H1 (cell line): ENCODE measurements at regions not wholly inside any gene's neighbourhood (a gene's known extent, or its start where the extent isn't known, plus 50 kb on each side); places are given as distances from the start of the nearest gene placed in this dataset.

Experiments used
- CTCF ChIA-PET: fragments of 300-600 bp; sonication (Branson Sonifier 250); formaldehyde crosslinking; loops from one replicate; lab custom pipeline; 2021; ENCODE audit not compliant: partially characterized antibody; lab: Charles Lee
- POLR2A ChIA-PET: fragments of 300-600 bp; sonication (Branson Sonifier 250); formaldehyde crosslinking; loops from one replicate; lab custom pipeline; 2021; ENCODE audit warnings: inconsistent platforms; ENCODE audit not compliant: partially characterized antibody; lab: Charles Lee
- DNase-seq, 2 experiments: peaks; one replicate each; pipeline versions ENCODE4 v3.0.0 to v3.0.0-alpha.2; 2010 to 2022; ENCODE audit warnings: low spot score in 2 of 2, low read depth in 1 of 2, mixed read lengths in 1 of 2
- FAIRE-seq: peaks from 2 replicates; lab custom pipeline; 2011; peaks lifted over from hg19 to GRCh38; lab: Jason Lieb, UNC
- H2AFZ ChIP-seq: 2 replicates; pipeline ENCODE4 v1.8.1; 2012; ENCODE audit warnings: low read length, inconsistent platforms
- H2AK5ac ChIP-seq: 2 replicates; pipeline ENCODE4 v1.6.1; 2013; ENCODE audit warnings: low read depth, low read length
- H2BK120ac ChIP-seq: replicated peaks from 2 replicates; pipeline ENCODE3; 2013; ENCODE audit warnings: low read depth, low read length, inconsistent platforms
- H2BK12ac ChIP-seq: 2 replicates; pipeline ENCODE4 v1.6.1; 2013; ENCODE audit warnings: low read depth, low read length
- H2BK15ac ChIP-seq: 2 replicates; pipeline ENCODE4 v1.6.1; 2013; ENCODE audit warnings: low read length
- H2BK20ac ChIP-seq: 2 replicates; pipeline ENCODE4 v1.6.1; 2013; ENCODE audit warnings: low read length
- H2BK5ac ChIP-seq: 2 replicates; pipeline ENCODE4 v1.6.1; 2013; ENCODE audit warnings: low read depth, low read length
- H3K14ac ChIP-seq: 2 replicates; pipeline ENCODE4 v1.6.1; 2013; ENCODE audit warnings: inconsistent platforms; ENCODE audit not compliant: insufficient read length
- H3K18ac ChIP-seq: 2 replicates; pipeline ENCODE4 v1.6.1; 2013; ENCODE audit warnings: low read length; ENCODE audit errors: extremely low read depth
- H3K23ac ChIP-seq: 2 replicates; pipeline ENCODE4 v1.6.1; 2013; ENCODE audit warnings: inconsistent platforms; ENCODE audit not compliant: insufficient read length
- H3K23me2 ChIP-seq: 2 replicates; pipeline ENCODE4 v1.6.1; 2013; ENCODE audit warnings: low read depth, low read length
- H3K27ac ChIP-seq: 2 replicates; pipeline ENCODE4 v1.6.1; 2011; ENCODE audit warnings: low read depth, low read length, inconsistent platforms
- H3K27me3 ChIP-seq, 4 experiments: replicated peaks in 1 of 4; 1 replicate in 1 of 4; 2 replicates in 3 of 4; pipeline versions ENCODE4 v1.6.1 to v1.8.1; 2011 to 2013; ENCODE audit warnings: low read length in 3 of 4, mild to moderate bottlenecking in 3 of 4, inconsistent platforms in 2 of 4, mixed read lengths in 2 of 4, moderate library complexity in 1 of 4; ENCODE audit not compliant: control insufficient read depth in 3 of 4, insufficient read depth in 3 of 4; ENCODE audit errors: extremely low read depth in 1 of 4
- H3K36me3 ChIP-seq, 4 experiments: 2 replicates each; pipeline versions ENCODE4 v1.6.1 to v1.8.1; 2011 to 2013; ENCODE audit warnings: mild to moderate bottlenecking in 4 of 4, low read length in 3 of 4, moderate library complexity in 2 of 4, control low read depth in 1 of 4, inconsistent platforms in 1 of 4; ENCODE audit not compliant: insufficient read depth in 4 of 4, control insufficient read depth in 2 of 4
- H3K4ac ChIP-seq: replicated peaks from 2 replicates; pipeline ENCODE3; 2013; ENCODE audit warnings: low read length, low read depth, mixed read lengths, inconsistent platforms; ENCODE audit not compliant: insufficient read length
- H3K4me1 ChIP-seq, 4 experiments: replicated peaks in 1 of 4; 1 replicate in 1 of 4; 2 replicates in 3 of 4; pipeline versions ENCODE4 v1.6.1 to v1.8.1; 2011 to 2013; ENCODE audit warnings: low read length in 3 of 4, inconsistent platforms in 2 of 4, mixed read lengths in 1 of 4; ENCODE audit not compliant: insufficient read depth in 4 of 4, control insufficient read depth in 3 of 4
- H3K4me2 ChIP-seq, 2 experiments: 2 replicates each; pipeline versions ENCODE4 v1.6.1 to v1.8.1; 2011 to 2013; ENCODE audit warnings: low read depth in 2 of 2, low read length in 2 of 2, control low read depth in 1 of 2, inconsistent platforms in 1 of 2, mild to moderate bottlenecking in 1 of 2; ENCODE audit not compliant: insufficient read depth in 1 of 2
- H3K4me3 ChIP-seq, 4 experiments: fragments of 200-600, 300-600 bp in 1 of 4; sonication (generic), shearing (Covaris generic), sonication (Bioruptor Twin) in 1 of 4; 2 replicates each; pipeline versions ENCODE4 v1.5.1 to v1.8.1; 2011 to 2016; ENCODE audit warnings: low read length in 4 of 4, low read depth in 3 of 4, control low read depth in 2 of 4, inconsistent platforms in 2 of 4, mild to moderate bottlenecking in 2 of 4, mixed read lengths in 1 of 4, moderate library complexity in 1 of 4; ENCODE audit not compliant: insufficient read depth in 2 of 4; ENCODE audit errors: extremely low read depth in 1 of 4
- H3K56ac ChIP-seq: replicated peaks from 2 replicates; pipeline ENCODE3; 2013; ENCODE audit warnings: low read depth, mild to moderate bottlenecking, mixed read lengths, low read length, inconsistent platforms; ENCODE audit not compliant: insufficient read length
- H3K79me1 ChIP-seq: 2 replicates; pipeline ENCODE4 v1.6.1; 2013; ENCODE audit warnings: low read depth, low read length, control low read depth
- H3K79me2 ChIP-seq, 2 experiments: 2 replicates each; pipeline versions ENCODE4 v1.6.1 to v1.8.1; 2012 to 2013; ENCODE audit warnings: low read length in 2 of 2, mild to moderate bottlenecking in 2 of 2, inconsistent platforms in 1 of 2; ENCODE audit not compliant: insufficient read depth in 2 of 2, control insufficient read depth in 1 of 2
- H3K9ac ChIP-seq, 4 experiments: replicated peaks in 1 of 4; 1 replicate in 1 of 4; 2 replicates in 3 of 4; pipeline versions ENCODE4 v1.6.1 to v1.8.1; 2011 to 2013; ENCODE audit warnings: low read depth in 3 of 4, low read length in 3 of 4, control low read depth in 2 of 4, mild to moderate bottlenecking in 2 of 4, moderate library complexity in 2 of 4, inconsistent platforms in 1 of 4; ENCODE audit errors: extremely low read depth in 1 of 4
- H3K9me3 ChIP-seq, 2 experiments: 2 replicates each; pipeline versions ENCODE4 v1.6.1 to v1.8.1; 2012 to 2013; ENCODE audit warnings: mild to moderate bottlenecking in 2 of 2, moderate library complexity in 2 of 2, control low read depth in 1 of 2, inconsistent platforms in 1 of 2, low read depth in 1 of 2, low read length in 1 of 2, mixed read lengths in 1 of 2; ENCODE audit not compliant: insufficient read depth in 2 of 2
- H4K20me1 ChIP-seq, 2 experiments: replicated peaks in 1 of 2; 2 replicates each; pipeline versions ENCODE3 to v1.8.1; 2011 to 2013; ENCODE audit warnings: inconsistent platforms in 2 of 2, low read length in 2 of 2, mild to moderate bottlenecking in 1 of 2; ENCODE audit not compliant: insufficient read depth in 2 of 2, control insufficient read depth in 1 of 2
- H4K5ac ChIP-seq: 2 replicates; pipeline ENCODE4 v1.6.1; 2013; ENCODE audit warnings: low read length, low read depth, mixed read lengths, inconsistent platforms; ENCODE audit not compliant: insufficient read length
- H4K8ac ChIP-seq: 2 replicates; pipeline ENCODE4 v1.8.0; 2013; ENCODE audit warnings: mild to moderate bottlenecking, moderate library complexity, low read length, inconsistent platforms; ENCODE audit not compliant: insufficient read depth; ENCODE audit errors: extremely low read depth
- H4K91ac ChIP-seq: replicated peaks from 2 replicates; pipeline ENCODE3; 2013; ENCODE audit warnings: low read length, mixed read lengths, inconsistent platforms; ENCODE audit not compliant: insufficient read length
- ATF2 ChIP-seq: IDR thresholded peaks from 2 replicates; pipeline ENCODE4 v1.6.1; 2012; ENCODE audit warnings: low read length, inconsistent platforms
- EP300 ChIP-seq, 2 experiments: IDR thresholded peaks; 1 replicate in 1 of 2; 2 replicates in 1 of 2; pipeline ENCODE4 v1.6.1; 2011 to 2012; ENCODE audit warnings: low read depth in 2 of 2, low read length in 2 of 2, mild to moderate bottlenecking in 2 of 2, borderline replicate concordance in 1 of 2, inconsistent platforms in 1 of 2, moderate library complexity in 1 of 2
- JUN ChIP-seq: IDR thresholded peaks from 2 replicates; pipeline ENCODE4 v1.6.1; 2011; ENCODE audit warnings: low read depth, mild to moderate bottlenecking, improper control_type of control experiment, low read length
- MAFK ChIP-seq: IDR thresholded peaks from 2 replicates; pipeline ENCODE4 v1.6.1; 2012; ENCODE audit warnings: low read depth, mild to moderate bottlenecking, improper control_type of control experiment, low read length
- POLR2A ChIP-seq, 2 experiments: IDR thresholded peaks; 1 replicate in 1 of 2; 2 replicates in 1 of 2; pipeline ENCODE4 v1.6.1; 2011; ENCODE audit warnings: low read depth in 2 of 2, low read length in 2 of 2, mild to moderate bottlenecking in 2 of 2; ENCODE audit errors: control extremely low read depth in 1 of 2
- POU5F1 ChIP-seq: IDR thresholded peaks from 2 replicates; pipeline ENCODE4 v1.6.1; 2011; ENCODE audit warnings: low read depth, mild to moderate bottlenecking, low read length, moderate library complexity
- RNF2 ChIP-seq: fragments of 200-900, 300-1000 bp; sonication (generic); IDR thresholded peaks from 2 replicates; pipeline ENCODE4 v1.7.1; 2016; ENCODE audit warnings: borderline replicate concordance, low read depth, mild to moderate bottlenecking, antibody characterized with exemption, low read length; ENCODE audit not compliant: poor library complexity, severe bottlenecking; ENCODE audit errors: missing control alignments
- RXRA ChIP-seq: IDR thresholded peaks from 2 replicates; pipeline ENCODE4 v1.6.1; 2011; ENCODE audit warnings: low read depth, mild to moderate bottlenecking, low read length, moderate library complexity; ENCODE audit not compliant: insufficient read depth
- SIN3A ChIP-seq, 2 experiments: IDR thresholded peaks in 1 of 2; conservative IDR thresholded peaks in 1 of 2; 2 replicates each; pipeline ENCODE4 v1.6.1; 2011 to 2012; ENCODE audit warnings: low read length in 2 of 2, improper control_type of control experiment in 1 of 2, low read depth in 1 of 2, mild to moderate bottlenecking in 1 of 2
- TAF1 ChIP-seq: IDR thresholded peaks from 2 replicates; pipeline ENCODE4 v1.6.1; 2011; ENCODE audit warnings: mild to moderate bottlenecking, low read depth, low read length
- WGBS, 2 experiments: shearing (Covaris generic) in 1 of 2; methylation state at CpG; one replicate each; pipeline versions ENCODE4 v1.1.6 to v1.1.7; 2013 to 2015; ENCODE audit warnings: low lambda C conversion rate in 2 of 2, mixed read lengths in 2 of 2, inconsistent platforms in 1 of 2, low coverage in 1 of 2, missing lambda C conversion rate in 1 of 2; ENCODE audit not compliant: insufficient replicate concordance in 2 of 2, insufficient coverage in 1 of 2, insufficient read length in 1 of 2; ENCODE audit errors: extremely low coverage in 1 of 2, missing lambda C conversion rate in 1 of 2; 5-methylcytosine and 5-hydroxymethylcytosine counted together
- TF ChIP-seq, protein P1 (sequence below): IDR thresholded peaks from 2 replicates; pipeline ENCODE4 v1.6.1; 2012; ENCODE audit warnings: inconsistent platforms

DNA sequence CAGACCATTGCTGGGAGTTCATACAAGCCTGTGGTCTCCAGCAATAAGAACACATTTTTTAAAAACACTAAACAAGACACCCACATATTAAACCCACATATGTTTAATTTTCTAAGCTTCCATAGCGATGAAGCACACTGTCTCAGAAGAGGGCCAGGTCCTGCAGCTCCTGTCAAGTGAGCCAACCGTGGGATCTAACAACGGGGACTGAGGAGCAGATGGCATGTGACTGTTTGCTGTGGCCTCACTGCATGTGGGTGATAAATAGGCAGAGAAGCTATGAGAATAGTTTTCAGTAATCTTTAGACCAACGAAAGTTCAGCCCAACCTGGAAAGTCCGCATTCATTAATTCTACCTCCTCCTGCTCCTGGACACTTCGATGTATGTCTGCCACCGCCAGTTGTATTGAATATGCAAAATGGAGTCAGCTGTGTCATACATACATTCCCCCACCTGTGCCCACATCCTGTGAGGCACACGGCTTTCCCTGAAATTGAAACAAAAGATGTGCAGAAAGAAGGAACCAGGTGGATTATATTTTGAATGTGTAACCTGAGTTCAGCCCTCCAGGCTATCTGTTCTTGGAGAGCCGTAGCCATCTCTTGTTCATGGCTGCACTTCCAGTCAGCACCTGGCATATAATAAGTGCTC lies 88.2 kb downstream of the MIS18A start:
- no peak overlapping the region for H3K4me3 ChIP-seq
- H3K4ac ChIP-seq: no peak overlapping the region
- H4K5ac ChIP-seq: no peak overlapping the region
- no peaks in the 10 kb centered on the region for H3K23me2 ChIP-seq
- H2BK120ac ChIP-seq: no peak overlapping the region
- WGBS, 2 experiments: 85% methylated on average over 9 of the region's 9 CpGs; no CpG with 5 or more reads in 1 of the 2 experiments
- ChIA-PET POLR2A (no interaction called here), CTCF (interaction anchor here (1.0 kb wide), 2 partner anchors 47 to 115 kb away, joined by 3 read pairs; no protein-coding TSS in a partner anchor)
- no peak overlapping the region for H2AK5ac ChIP-seq
- H3K27me3 ChIP-seq: no peaks in the 10 kb centered on the region
- no peak overlapping the region for H2BK20ac ChIP-seq
- no peak overlapping the region for H3K27ac ChIP-seq
- no peak overlapping the region for H2BK12ac ChIP-seq
- no peak overlapping the region for H3K56ac ChIP-seq
- H3K79me2 ChIP-seq: no peaks in the 10 kb centered on the region
- no peaks in the 10 kb centered on the region for H3K9me3 ChIP-seq
- no peak for FAIRE-seq
- no peak overlapping the region for H2BK5ac ChIP-seq
- H3K14ac ChIP-seq: no peak overlapping the region
- no peak overlapping the region for H4K8ac ChIP-seq
- no peak overlapping the region for H3K9ac ChIP-seq
- H3K79me1 ChIP-seq: no peaks in the 10 kb centered on the region
- no peak overlapping the region for H4K91ac ChIP-seq
- 0 out of 7 replicates have a peak, but pooled peaks cover 0 to 2% (median 0%) of the 10 kb centered on the region in 4 experiments for H3K4me1 ChIP-seq
- no peak overlapping the region for H3K23ac ChIP-seq
- H2AFZ ChIP-seq: no peak overlapping the region
- H4K20me1 ChIP-seq: no peaks in the 10 kb centered on the region
- H3K36me3 ChIP-seq: no peaks in the 10 kb centered on the region
- no peak for DNase-seq
- no peak overlapping the region for H3K18ac ChIP-seq
- no peak overlapping the region for H3K4me2 ChIP-seq
- H2BK15ac ChIP-seq: no peak overlapping the region
- TF ChIP-seq ATF2 (no peak), TAF1 (no peak), POLR2A (IDR thresholded peaks at IDR 0.05; ENCODE audit: control extremely low read depth in 1 of 2, low read depth in 2 of 2, low read length in 2 of 2) (no peak), RXRA (no peak), SIN3A (conservative IDR thresholded peaks at IDR 0.05 in 1 of 2, IDR thresholded peaks at IDR 0.05 in 1 of 2; ENCODE audit: low read depth in 1 of 2, low read length in 2 of 2) (no peak), POU5F1 (no peak), MAFK (no peak), RNF2 (no peak), JUN (no peak), EP300 (IDR thresholded peaks at IDR 0.05; ENCODE audit: borderline replicate concordance in 1 of 2, low read depth in 2 of 2, low read length in 2 of 2) (no peak)
- TF ChIP-seq, protein P1, sequence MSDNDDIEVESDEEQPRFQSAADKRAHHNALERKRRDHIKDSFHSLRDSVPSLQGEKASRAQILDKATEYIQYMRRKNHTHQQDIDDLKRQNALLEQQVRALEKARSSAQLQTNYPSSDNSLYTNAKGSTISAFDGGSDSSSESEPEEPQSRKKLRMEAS: no peak
